ENCODE measurements at regions not wholly inside any gene's neighbourhood (a gene's known extent, or its start where the extent isn't known, plus 50 kb on each side); places are given as distances from the start of the nearest gene placed in this dataset.

GRCh38 chr5:50968356-50969149 is 302.1 kb downstream of the PARP8 start:
- no peak for TF ChIP-seq EP300 (IDR thresholded peaks at IDR 0.05)
- TF ChIP-seq POLR2AphosphoS5 (IDR thresholded peaks at IDR 0.05) = no peak
- TF ChIP-seq CTCF (IDR thresholded peaks at IDR 0.05) = no peak
- no peak for TF ChIP-seq POLR2A (IDR thresholded peaks at IDR 0.05)
- DNase-seq (no peak), ATAC-seq (ENCODE audit: low FRiP score in 2 of 2) (no peak)
- Histone ChIP-seq H3K4me1 (peaks cover 26 to 48% (median 32%) of the 10 kb centered on the region in 4 donors), H3K9me3 (no peaks in the 10 kb centered on the region), H3K36me3 (no peaks in the 10 kb centered on the region), H3K27ac (no peak overlapping the region), H3K4me3 (peak overlapping the region; percentile 18 to 54 (median 42)), H3K27me3 (peaks cover 0 to 51% (median 10%) of the 10 kb centered on the region in 4 donors)
- 7 to 9% methylated on average over 23 of the region's 23 CpGs for WGBS, 2 donors

DNA sequence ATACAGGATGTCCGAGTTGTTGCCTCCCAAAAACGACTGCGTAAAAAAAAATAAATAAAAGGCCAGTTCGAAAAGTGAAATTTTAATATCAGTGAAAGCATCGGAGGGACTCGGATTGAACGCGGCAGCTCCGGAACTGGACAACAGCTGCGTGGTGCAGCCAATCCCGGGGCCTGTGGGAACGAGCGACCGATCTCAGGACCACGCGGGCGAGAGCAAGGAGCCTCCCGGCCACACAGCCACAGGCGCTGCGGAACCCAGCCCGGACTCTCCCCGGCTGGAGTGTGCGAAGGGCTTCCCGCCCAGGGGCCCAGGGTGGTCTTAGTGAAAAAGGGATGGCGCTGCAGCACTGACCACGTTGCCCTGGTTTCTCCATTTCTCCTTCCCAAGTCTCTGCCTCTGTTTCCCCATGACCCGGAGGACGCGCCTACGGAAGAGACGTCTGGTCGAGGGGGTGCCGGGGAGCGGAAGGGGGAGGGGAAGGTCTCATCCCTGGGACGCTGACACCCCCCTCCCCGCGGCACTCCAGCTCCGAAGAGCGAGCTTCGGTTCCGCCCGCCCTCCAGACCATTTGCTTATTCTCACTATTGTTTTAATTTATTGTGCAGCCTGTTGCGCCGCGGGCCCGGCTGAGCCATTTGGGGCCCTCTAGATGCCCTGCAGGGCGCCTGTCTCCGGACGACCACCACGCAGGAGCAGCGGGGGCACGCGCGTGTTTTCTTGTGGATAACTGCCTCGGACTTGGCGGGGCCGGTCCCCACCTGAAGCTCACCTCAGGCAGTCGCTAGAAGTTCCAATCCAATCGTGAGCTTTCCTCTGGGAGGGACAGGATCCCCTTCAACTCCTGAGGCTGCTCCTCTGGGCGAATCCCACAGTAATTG is 303.0 kb downstream of the PARP8 start:
- Histone ChIP-seq H3K27ac (no peak overlapping the region), H3K36me3 (no peaks in the 10 kb centered on the region), H3K9me3 (no peaks in the 10 kb centered on the region), H3K27me3 (peaks cover 0 to 44% (median 5%) of the 10 kb centered on the region in 4 donors), H3K4me1 (peaks cover 18 to 40% (median 27%) of the 10 kb centered on the region in 4 donors), H3K4me3 (peak overlapping the region; percentile 18 to 54 (median 42))
- WGBS, 2 donors = 4 to 6% methylated on average over 24 to 59 of the region's 60 CpGs
- TF ChIP-seq CTCF (IDR thresholded peaks at IDR 0.05) (no peak), POLR2AphosphoS5 (IDR thresholded peaks at IDR 0.05) (no peak), POLR2A (IDR thresholded peaks at IDR 0.05) (no peak), EP300 (IDR thresholded peaks at IDR 0.05) (no peak)
- DNase-seq (peak in 1 of 2 donors; percentile 74), ATAC-seq (ENCODE audit: low FRiP score in 2 of 2) (peak in 1 of 2 donors; percentile 58)

DNA sequence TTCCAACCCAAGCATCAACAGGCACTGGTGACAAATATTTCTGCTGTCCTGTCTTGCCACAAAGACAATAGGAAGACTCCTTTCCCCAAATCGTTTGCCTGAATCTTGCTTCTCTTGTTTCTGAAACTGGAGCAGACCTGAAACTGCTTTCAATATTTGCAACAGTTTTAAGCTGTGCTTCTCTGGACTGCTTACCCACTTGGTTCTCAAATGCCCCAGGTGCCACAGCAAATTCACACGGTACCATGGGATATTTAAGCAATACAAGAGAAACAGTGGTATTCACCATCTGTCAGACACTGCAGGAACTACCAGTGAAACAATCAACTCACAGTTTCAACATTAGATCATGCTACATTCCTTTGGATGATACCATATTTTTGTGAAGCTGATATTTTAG is 309.4 kb downstream of the PARP8 start:
- Histone ChIP-seq H3K27ac (no peak overlapping the region), H3K27me3 (no peaks in the 10 kb centered on the region), H3K36me3 (no peaks in the 10 kb centered on the region), H3K9me3 (no peaks in the 10 kb centered on the region), H3K4me3 (no peak overlapping the region), H3K4me1 (no peaks in the 10 kb centered on the region)
- TF ChIP-seq POLR2A (IDR thresholded peaks at IDR 0.05) = no peak
- no peak for TF ChIP-seq CTCF (IDR thresholded peaks at IDR 0.05)
- no peak for TF ChIP-seq EP300 (IDR thresholded peaks at IDR 0.05)
- no peak for DNase-seq
- 69 to 71% methylated on average over 2 of the region's 2 CpGs for WGBS, 2 donors
- ATAC-seq (ENCODE audit: low FRiP score in 2 of 2) = no peak

GRCh38 chr5:50978924-50979323 is 312.5 kb downstream of the PARP8 start:
- ATAC-seq (ENCODE audit: low FRiP score in 2 of 2) (no peak), DNase-seq (no peak)
- TF ChIP-seq CTCF (IDR thresholded peaks at IDR 0.05) (no peak), POLR2AphosphoS5 (IDR thresholded peaks at IDR 0.05) (no peak), EP300 (IDR thresholded peaks at IDR 0.05) (no peak), POLR2A (IDR thresholded peaks at IDR 0.05) (no peak)
- 55 to 66% methylated on average over 2 of the region's 2 CpGs for WGBS, 2 donors
- H3K4me1 ChIP-seq = no peaks in the 10 kb centered on the region
- H3K4me3 ChIP-seq = no peak overlapping the region
- no peaks in the 10 kb centered on the region for H3K9me3 ChIP-seq
- no peaks in the 10 kb centered on the region for H3K36me3 ChIP-seq
- H3K27me3 ChIP-seq = no peaks in the 10 kb centered on the region
- no peak overlapping the region for H3K27ac ChIP-seq

Measured in upper lobe of left lung (tissue), 6 donors.